Kidney (tissue), 13 donors: ENCODE measurements at regions not wholly inside any gene's neighbourhood (a gene's known extent, or its start where the extent isn't known, plus 50 kb on each side); places are given as distances from the start of the nearest gene placed in this dataset.

Source experiments
- DNase-seq, 5 donors: peaks; one replicate each; pipeline ENCODE4 v3.0.0-alpha.2; 2013 to 2020
- FAIRE-seq: peaks from 2 replicates; lab custom pipeline; 2012; peaks lifted over from hg19 to GRCh38; lab: Jason Lieb, UNC
- H3K27ac ChIP-seq, 2 donors: one replicate each; pipeline ENCODE4 v1.7.0; 2013; ENCODE audit warnings: low read depth in 2 of 2, low read length in 2 of 2, inconsistent platforms in 1 of 2
- H3K27me3 ChIP-seq: one replicate; pipeline ENCODE4 v1.7.1; 2013; ENCODE audit warnings: low read length, inconsistent platforms; ENCODE audit not compliant: control insufficient read depth, insufficient read depth
- H3K36me3 ChIP-seq, 3 donors: one replicate each; pipeline versions ENCODE4 v1.7.0 to v1.7.1; 2013; ENCODE audit warnings: low read length in 3 of 3, control low read depth in 1 of 3, inconsistent platforms in 1 of 3; ENCODE audit not compliant: insufficient read depth in 3 of 3, control insufficient read depth in 2 of 3
- H3K4me1 ChIP-seq, 3 donors: one replicate each; pipeline versions ENCODE4 v1.7.0 to v1.7.1; 2013; ENCODE audit warnings: low read length in 3 of 3, inconsistent platforms in 1 of 3, low read depth in 1 of 3; ENCODE audit not compliant: control insufficient read depth in 2 of 3, insufficient read depth in 2 of 3
- H3K4me3 ChIP-seq, 3 donors: one replicate each; pipeline versions ENCODE4 v1.7.0 to v1.8.1; 2013; ENCODE audit warnings: low read length in 3 of 3, control low read depth in 1 of 3, inconsistent platforms in 1 of 3
- H3K9ac ChIP-seq, 3 donors: one replicate each; pipeline versions ENCODE4 v1.7.0 to v1.7.1; 2013; ENCODE audit warnings: low read length in 3 of 3, control low read depth in 1 of 3, inconsistent platforms in 1 of 3
- H3K9me3 ChIP-seq, 3 donors: one replicate each; pipeline versions ENCODE4 v1.7.0 to v1.7.1; 2013; ENCODE audit warnings: low read length in 3 of 3, control low read depth in 1 of 3, inconsistent platforms in 1 of 3; ENCODE audit not compliant: control insufficient read depth in 2 of 3, insufficient read depth in 1 of 3
- CTCF ChIP-seq: IDR thresholded peaks from 3 replicates; pipeline ENCODE4 v1.5.1; 2012; ENCODE audit warnings: mild to moderate bottlenecking, moderate library complexity, borderline replicate concordance; ENCODE audit not compliant: insufficient read depth; ENCODE audit errors: extremely low read depth
- intact Hi-C: fragments of 100-400 bp; cut with DNase I; formaldehyde crosslinking; loops from one replicate; pipeline ENCODE4 v1.11.1; 2022
- donor health status: control.
- donor health status: control.
- donor health status: control.
- donor health status: control.
- donor health status: control.
- donor health status: DM: yes; HTN: yes; CAD: no.
- donor health status: Normal renal cell carcinoma (clear cell type).

- Histone ChIP-seq H3K4me3 (no peak overlapping the region), H3K9ac (no peak overlapping the region), H3K36me3 (no peaks in the 10 kb centered on the region), H3K27ac (no peak overlapping the region), H3K9me3 (no peaks in the 10 kb centered on the region), H3K4me1 (no peaks in the 10 kb centered on the region), H3K27me3 (no peaks in the 10 kb centered on the region)
- FAIRE-seq = no peak
- TF ChIP-seq CTCF = no peak
- intact Hi-C loops = no loop called here
- DNase-seq = peak in 2 of 5 donors; percentile 9 to 25
Measured at GRCh38 chr2:150027164-150027563, 439.6 kb upstream of the MMADHC start.

DNA sequence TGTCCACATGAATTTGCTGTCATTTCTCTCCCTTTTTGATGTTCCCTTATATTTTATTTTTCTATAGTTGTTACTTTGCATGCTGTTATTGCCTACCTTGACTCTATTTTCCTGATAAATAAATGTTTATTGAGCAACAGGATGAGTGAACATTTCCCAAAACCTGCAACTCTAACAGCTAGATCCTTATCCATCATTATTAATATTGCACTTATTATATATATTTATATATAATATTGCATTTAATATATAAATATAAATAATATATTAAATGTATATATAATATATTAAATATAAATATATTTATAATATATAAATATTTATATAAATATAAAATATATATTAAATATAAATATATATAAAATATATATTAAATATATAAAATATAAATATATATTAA lies 436.1 kb upstream of the MMADHC start:
- intact Hi-C loops = no loop called here
- H3K9ac ChIP-seq = no peak overlapping the region
- no peaks in the 10 kb centered on the region for H3K36me3 ChIP-seq
- no peak overlapping the region for H3K4me3 ChIP-seq
- no peaks in the 10 kb centered on the region for H3K9me3 ChIP-seq
- TF ChIP-seq CTCF = no peak
- no peaks in the 10 kb centered on the region for H3K4me1 ChIP-seq
- H3K27ac ChIP-seq = no peak overlapping the region
- FAIRE-seq (no peak), DNase-seq (no peak)
- no peaks in the 10 kb centered on the region for H3K27me3 ChIP-seq

GRCh38 chr2:150023044-150023443 lies 435.5 kb upstream of the MMADHC start:
- FAIRE-seq (no peak), DNase-seq (peak in 1 of 5 donors; percentile 30)
- H3K36me3 ChIP-seq = no peaks in the 10 kb centered on the region
- H3K9me3 ChIP-seq = no peaks in the 10 kb centered on the region
- intact Hi-C loops = no loop called here
- no peak overlapping the region for H3K9ac ChIP-seq
- no peaks in the 10 kb centered on the region for H3K4me1 ChIP-seq
- H3K27me3 ChIP-seq = no peaks in the 10 kb centered on the region
- H3K4me3 ChIP-seq = no peak overlapping the region
- no peak for TF ChIP-seq CTCF
- H3K27ac ChIP-seq = no peak overlapping the region
